GM12872 (cell line): ENCODE measurements at regions not wholly inside any gene's neighbourhood (a gene's known extent, or its start where the extent isn't known, plus 50 kb on each side); places are given as distances from the start of the nearest gene placed in this dataset.

Experiments used
- CTCF ChIP-seq: IDR thresholded peaks from 3 replicates; pipeline ENCODE4 v1.5.1; 2011; ENCODE audit warnings: low read depth, mild to moderate bottlenecking, low read length, moderate library complexity; ENCODE audit not compliant: insufficient read depth

- TF ChIP-seq CTCF: no peak
These were observed 1216.5 kb downstream of the SORCS3 start for GRCh38 chr10:105857268-105858264.

GRCh38 chr10:105855791-105856190, 1214.7 kb downstream of the SORCS3 start:
- no peak for TF ChIP-seq CTCF

GRCh38 chr10:105844676-105845570, 1203.8 kb downstream of the SORCS3 start:
- TF ChIP-seq CTCF: no peak

- no peak for TF ChIP-seq CTCF
These were observed 1203.2 kb downstream of the SORCS3 start for GRCh38 chr10:105844241-105844640.

GRCh38 chr10:105843786-105844185, 1202.7 kb downstream of the SORCS3 start:
- TF ChIP-seq CTCF: no peak

GRCh38 chr10:105840288-105840770, 1199.2 kb downstream of the SORCS3 start:
- no peak for TF ChIP-seq CTCF

GRCh38 chr10:105838392-105838791, 1197.3 kb downstream of the SORCS3 start:
- no peak for TF ChIP-seq CTCF
